Activated CD4-positive, alpha-beta T cell treated with anti-CD3 and anti-CD28 coated beads for 48 hours (primary cell): ENCODE measurements at regions not wholly inside any gene's neighbourhood (a gene's known extent, or its start where the extent isn't known, plus 50 kb on each side); places are given as distances from the start of the nearest gene placed in this dataset.
"Not testable (repeated sequence)": the region's sequence is repeated elsewhere in the genome, so short reads cannot be mapped to it uniquely, and the experiment has no call there.

Source experiments
- DNase-seq: peaks from one replicate; pipeline ENCODE4 v3.0.0-alpha.2; 2020

- no peak for DNase-seq
These were observed 532.5 kb upstream of the SLC39A10 start for GRCh38 chr2:195124391-195125079.

- no peak for DNase-seq
These were observed 534.4 kb upstream of the SLC39A10 start for GRCh38 chr2:195122653-195123052.

- DNase-seq: no peak
These were observed 535.7 kb upstream of the SLC39A10 start for GRCh38 chr2:195121341-195121740.

- DNase-seq: no peak
These were observed 537.8 kb upstream of the SLC39A10 start for GRCh38 chr2:195119231-195119630.

GRCh38 chr2:195118276-195118675, 538.8 kb upstream of the SLC39A10 start:
- no peak for DNase-seq

- no peak for DNase-seq
These were observed 540.0 kb upstream of the SLC39A10 start for GRCh38 chr2:195117011-195117410.

GRCh38 chr2:195115738-195116137, 541.3 kb upstream of the SLC39A10 start:
- no peak for DNase-seq

- no peak for DNase-seq
These were observed 548.8 kb upstream of the SLC39A10 start for GRCh38 chr2:195108182-195108581.

- no peak for DNase-seq
These were observed 550.2 kb upstream of the SLC39A10 start for GRCh38 chr2:195106681-195107380.

GRCh38 chr2:195105581-195105980, 551.4 kb upstream of the SLC39A10 start:
- DNase-seq: no peak

- DNase-seq: no peak
These were observed 562.7 kb upstream of the SLC39A10 start for GRCh38 chr2:195094330-195094729.

- no peak for DNase-seq
These were observed 564.7 kb upstream of the SLC39A10 start for GRCh38 chr2:195092341-195092740.

GRCh38 chr2:195072806-195073205, 584.2 kb upstream of the SLC39A10 start:
- DNase-seq: not testable (repeated sequence)

GRCh38 chr2:195057001-195057400, 600.0 kb upstream of the SLC39A10 start:
- no peak for DNase-seq

- no peak for DNase-seq
These were observed 601.0 kb upstream of the SLC39A10 start for GRCh38 chr2:195055996-195056395.

GRCh38 chr2:195051401-195051800, 605.6 kb upstream of the SLC39A10 start:
- DNase-seq: no peak

GRCh38 chr2:195049372-195050031, 607.5 kb upstream of the SLC39A10 start:
- DNase-seq: no peak

- no peak for DNase-seq
These were observed 609.1 kb upstream of the SLC39A10 start for GRCh38 chr2:195047955-195048354.

GRCh38 chr2:195044801-195045200, 612.2 kb upstream of the SLC39A10 start:
- DNase-seq: no peak

- DNase-seq: no peak
These were observed 618.9 kb upstream of the SLC39A10 start for GRCh38 chr2:195038153-195038552.

- DNase-seq: no peak
These were observed 620.0 kb upstream of the SLC39A10 start for GRCh38 chr2:195037045-195037444.

- DNase-seq: no peak
These were observed 625.6 kb upstream of the SLC39A10 start for GRCh38 chr2:195031411-195031810.

GRCh38 chr2:195029804-195030654, 627.0 kb upstream of the SLC39A10 start:
- DNase-seq: no peak
